Embryonic facial prominence (tissue), 1 donor: ENCODE measurements at regions not wholly inside any gene's neighbourhood (a gene's known extent, or its start where the extent isn't known, plus 50 kb on each side); places are given as distances from the start of the nearest gene placed in this dataset.

Source experiments
- DNase-seq: peaks from one replicate; pipeline ENCODE4 v3.0.0-alpha.2; 2016; ENCODE audit errors: extremely low spot score

DNA sequence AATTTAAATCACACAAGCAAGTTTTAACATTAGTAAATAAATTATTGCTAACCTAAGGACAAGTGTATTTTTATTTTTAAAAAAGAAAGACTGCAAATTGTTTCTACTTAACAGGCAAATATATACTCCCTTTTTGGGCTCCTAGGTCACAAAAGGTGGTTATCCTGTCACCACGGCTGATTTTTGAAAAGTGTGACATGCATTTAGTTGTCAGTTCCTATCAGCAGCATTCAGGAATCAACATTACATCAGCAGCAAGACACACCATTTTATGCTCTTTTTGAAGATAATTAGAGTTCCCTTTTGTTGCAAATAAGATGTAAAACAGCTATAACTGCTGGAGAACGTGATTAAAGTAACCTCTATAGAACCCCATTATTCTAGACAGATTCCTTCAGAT lies 357.5 kb upstream of the TMCO5A start:
- no peak for DNase-seq

- DNase-seq: no peak
Measured at GRCh38 chr15:37581866-37582532, 352.4 kb upstream of the TMCO5A start.

DNA sequence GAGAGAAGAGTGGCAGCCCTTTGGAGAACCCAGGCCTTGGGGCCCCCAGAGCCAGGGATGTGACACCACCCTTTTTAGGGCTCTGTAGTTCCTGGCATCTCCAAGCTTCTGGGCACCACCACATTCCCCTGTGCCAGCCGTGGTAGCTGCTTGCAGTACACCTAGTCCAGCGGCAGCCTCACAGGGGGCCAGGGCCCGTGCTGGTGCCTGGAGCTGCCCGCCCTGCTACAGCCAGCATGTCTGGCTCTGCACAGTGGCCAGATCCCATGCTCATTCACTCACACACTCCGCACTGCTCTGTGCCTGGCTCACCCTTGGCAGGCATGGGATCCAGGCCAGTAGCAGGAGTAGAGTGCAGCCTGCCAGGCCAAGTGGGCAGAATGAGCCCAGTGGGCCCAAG lies 351.6 kb upstream of the TMCO5A start:
- no peak for DNase-seq

DNA sequence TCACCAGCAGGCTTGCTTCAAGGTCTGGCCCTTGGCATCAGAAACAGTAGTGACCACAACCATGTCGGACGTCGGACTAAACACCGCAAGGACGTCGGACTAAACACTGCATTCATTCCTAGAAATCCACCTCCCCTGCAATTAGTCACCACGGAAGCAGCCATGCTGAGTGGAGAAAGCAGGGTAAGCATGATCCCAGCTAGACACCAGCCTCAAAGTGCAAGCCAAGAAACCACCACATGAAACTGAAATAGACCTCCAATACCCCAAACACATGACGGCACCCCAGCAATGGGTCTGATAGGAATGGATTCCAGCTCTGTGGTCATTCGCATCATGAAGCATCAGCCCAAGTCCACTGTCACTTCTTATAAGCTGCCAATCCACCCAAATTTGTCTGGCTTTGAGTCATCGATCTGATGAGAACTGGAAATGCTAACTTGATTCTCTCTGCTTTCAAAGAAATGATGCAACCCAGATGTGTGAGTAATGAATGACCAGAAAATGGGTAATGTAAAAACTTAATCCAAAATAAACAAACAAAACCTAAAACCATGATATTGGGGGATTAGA lies 348.3 kb upstream of the TMCO5A start:
- DNase-seq: no peak

DNA sequence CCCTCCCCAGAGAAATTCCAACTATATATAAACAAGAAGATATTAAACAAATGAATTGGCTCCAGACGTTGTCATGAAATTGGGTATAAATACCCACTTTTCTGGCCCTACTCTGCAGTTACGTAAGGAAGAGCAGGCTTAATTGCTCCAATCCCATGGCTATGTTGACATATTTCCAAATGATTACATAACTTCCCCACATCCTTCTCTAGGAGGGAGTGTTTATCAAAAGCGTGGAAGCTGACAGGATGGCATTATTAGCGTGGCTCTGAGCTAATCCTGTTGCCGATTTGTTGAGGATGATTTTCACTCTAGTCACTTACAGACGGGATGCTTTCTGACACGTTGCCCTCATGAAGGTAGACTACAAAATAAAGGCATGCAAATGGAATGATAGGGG lies 347.5 kb upstream of the TMCO5A start:
- DNase-seq: no peak

GRCh38 chr15:37594417-37594816 lies 340.0 kb upstream of the TMCO5A start:
- DNase-seq: no peak

DNA sequence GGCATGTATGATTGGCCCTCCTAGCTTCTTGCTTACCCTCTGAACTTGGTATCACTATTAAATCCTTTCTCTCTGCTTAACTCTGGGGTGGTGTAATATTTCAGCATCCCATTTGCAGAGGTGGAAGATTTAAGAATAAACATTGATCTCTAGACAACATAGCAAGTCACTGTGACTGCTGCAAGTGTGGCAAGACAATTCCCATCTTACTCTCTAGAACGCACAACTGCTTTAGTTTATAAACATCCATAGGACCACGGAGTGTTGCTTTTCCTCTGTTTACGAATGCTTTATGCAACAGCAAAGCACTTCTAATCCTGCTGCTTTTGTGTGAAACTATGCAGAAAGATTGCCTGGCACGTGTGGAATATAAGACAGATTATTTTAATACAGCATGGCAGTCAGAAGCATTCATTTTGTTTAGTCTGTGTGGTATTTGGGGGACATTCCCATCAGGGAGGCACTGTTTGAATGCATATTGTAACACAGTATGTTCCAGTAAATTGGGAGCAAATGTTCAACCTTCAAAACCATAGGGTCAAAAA lies 338.9 kb upstream of the TMCO5A start:
- no peak for DNase-seq

DNA sequence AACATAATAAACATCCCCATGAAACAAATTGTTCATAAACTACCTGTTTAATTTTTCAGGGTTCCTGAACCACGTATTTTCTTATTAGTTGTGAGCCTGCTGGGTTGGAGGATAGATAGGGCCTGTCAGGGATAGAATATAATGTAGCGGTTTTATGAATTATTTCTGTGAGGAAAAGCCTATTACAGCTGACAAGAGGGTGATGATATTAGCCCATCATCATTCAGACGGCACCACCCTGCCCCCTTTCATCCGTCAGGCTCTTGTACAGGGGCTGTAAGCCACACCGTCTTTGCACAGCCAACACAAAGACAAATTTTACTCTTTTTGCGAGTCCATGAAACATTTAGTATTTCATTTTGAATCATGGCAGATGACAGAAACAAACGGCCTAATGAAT lies 335.3 kb upstream of the TMCO5A start:
- no peak for DNase-seq

GRCh38 chr15:37616215-37616614 lies 318.2 kb upstream of the TMCO5A start:
- no peak for DNase-seq

DNA sequence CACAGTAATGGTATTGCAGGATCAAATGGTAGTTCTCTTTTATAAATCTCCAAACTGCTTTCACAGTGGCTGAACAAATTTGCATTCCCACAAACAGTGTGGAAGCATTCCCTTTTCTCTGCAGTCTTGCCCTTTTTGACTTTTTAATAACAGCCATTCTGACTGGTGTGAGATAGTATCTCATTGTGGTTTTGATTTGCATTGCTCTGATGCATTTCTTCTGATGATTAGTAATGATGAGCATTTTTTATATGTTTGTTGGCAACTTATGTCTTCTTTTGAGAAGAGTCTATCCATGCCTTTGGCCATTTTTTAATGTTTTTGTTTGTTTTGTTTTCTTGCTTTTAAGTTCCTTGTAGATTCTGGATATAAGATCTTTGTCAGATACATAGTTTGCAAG lies 316.1 kb upstream of the TMCO5A start:
- DNase-seq: no peak

GRCh38 chr15:37619358-37620042 lies 314.9 kb upstream of the TMCO5A start:
- DNase-seq: no peak

GRCh38 chr15:37625576-37625975 lies 308.9 kb upstream of the TMCO5A start:
- no peak for DNase-seq

- no peak for DNase-seq
Measured at GRCh38 chr15:37628507-37628906, 305.9 kb upstream of the TMCO5A start.

DNA sequence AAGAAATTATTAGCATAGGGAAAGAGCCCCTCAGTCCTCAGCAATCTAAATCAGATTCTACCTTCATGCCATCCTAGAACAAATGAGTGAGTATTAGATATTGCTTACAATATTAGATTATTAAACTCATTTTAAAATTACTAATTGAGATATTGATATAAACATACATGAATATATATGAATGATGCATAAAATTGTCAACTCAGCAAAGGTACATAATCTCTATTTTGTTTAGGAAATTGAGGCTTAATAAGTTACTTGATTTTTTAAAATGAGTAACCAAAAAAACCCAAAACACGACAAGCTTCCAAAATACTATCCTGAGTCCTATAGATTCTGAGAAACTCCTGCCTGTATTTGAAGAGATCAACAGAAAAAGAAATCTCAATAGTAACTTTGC lies 297.7 kb upstream of the TMCO5A start:
- no peak for DNase-seq

GRCh38 chr15:37638116-37638515 lies 296.3 kb upstream of the TMCO5A start:
- no peak for DNase-seq

GRCh38 chr15:37638691-37639090 lies 295.7 kb upstream of the TMCO5A start:
- no peak for DNase-seq

- no peak for DNase-seq
Measured at GRCh38 chr15:37652646-37653417, 281.6 kb upstream of the TMCO5A start.

DNA sequence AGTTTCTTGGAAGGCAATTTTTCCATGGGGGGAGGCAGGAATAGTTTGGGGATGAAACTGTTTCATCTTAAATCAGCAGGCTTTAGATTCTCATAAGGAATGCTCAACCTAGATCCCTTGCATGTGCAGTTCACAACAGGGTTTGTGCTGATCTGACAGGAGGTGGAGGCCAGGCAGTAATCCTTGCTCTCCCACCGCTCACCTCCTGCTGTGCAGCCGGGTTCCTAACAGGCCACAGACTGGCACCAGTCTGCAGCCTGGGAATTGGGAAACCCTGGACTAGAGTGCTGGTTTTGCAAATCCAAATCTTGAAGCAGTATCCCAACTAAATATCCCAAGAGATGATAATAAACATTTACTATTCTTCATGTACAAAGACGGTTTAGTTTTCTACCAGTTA lies 256.3 kb upstream of the TMCO5A start:
- DNase-seq: no peak

GRCh38 chr15:37679627-37680026 lies 254.8 kb upstream of the TMCO5A start:
- DNase-seq: no peak

- no peak for DNase-seq
Measured at GRCh38 chr15:37682304-37682703, 252.1 kb upstream of the TMCO5A start.

GRCh38 chr15:37691911-37692310 lies 242.5 kb upstream of the TMCO5A start:
- no peak for DNase-seq

DNA sequence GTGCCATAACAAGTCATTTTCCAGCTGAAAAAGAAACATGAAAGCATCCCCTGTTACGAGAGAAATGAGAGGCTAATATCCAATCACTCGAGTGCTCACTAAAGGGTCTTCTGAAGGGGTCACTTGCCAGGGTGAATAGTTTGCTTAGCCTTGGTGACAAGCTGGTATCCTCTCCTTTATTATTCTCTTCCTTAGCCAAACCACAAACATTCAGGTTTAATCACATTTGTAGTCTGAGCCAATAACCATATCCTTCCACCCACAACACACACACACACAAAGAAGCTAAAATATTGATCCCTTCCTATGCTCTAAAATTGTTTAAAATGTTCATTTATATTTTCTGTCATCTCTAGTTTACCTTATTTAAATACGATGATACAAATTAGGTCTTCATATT lies 240.5 kb upstream of the TMCO5A start:
- DNase-seq: no peak
